GM12864 (cell line): ENCODE measurements at regions not wholly inside any gene's neighbourhood (a gene's known extent, or its start where the extent isn't known, plus 50 kb on each side); places are given as distances from the start of the nearest gene placed in this dataset.

Experiments used
- DNase-seq: peaks from one replicate; pipeline ENCODE4 v3.0.0-alpha.2; 2011; ENCODE audit warnings: low read depth
- H3K4me3 ChIP-seq: 2 replicates; pipeline ENCODE4 v1.5.1; 2011; ENCODE audit warnings: mild to moderate bottlenecking, low read depth, low read length, control low read depth
- TF ChIP-seq, protein P1 (sequence below): IDR thresholded peaks from 2 replicates; pipeline ENCODE4 v1.5.1; 2011; ENCODE audit warnings: low read depth, mild to moderate bottlenecking, moderate library complexity, low read length, control low read depth, inconsistent platforms; ENCODE audit errors: missing control alignments

DNA sequence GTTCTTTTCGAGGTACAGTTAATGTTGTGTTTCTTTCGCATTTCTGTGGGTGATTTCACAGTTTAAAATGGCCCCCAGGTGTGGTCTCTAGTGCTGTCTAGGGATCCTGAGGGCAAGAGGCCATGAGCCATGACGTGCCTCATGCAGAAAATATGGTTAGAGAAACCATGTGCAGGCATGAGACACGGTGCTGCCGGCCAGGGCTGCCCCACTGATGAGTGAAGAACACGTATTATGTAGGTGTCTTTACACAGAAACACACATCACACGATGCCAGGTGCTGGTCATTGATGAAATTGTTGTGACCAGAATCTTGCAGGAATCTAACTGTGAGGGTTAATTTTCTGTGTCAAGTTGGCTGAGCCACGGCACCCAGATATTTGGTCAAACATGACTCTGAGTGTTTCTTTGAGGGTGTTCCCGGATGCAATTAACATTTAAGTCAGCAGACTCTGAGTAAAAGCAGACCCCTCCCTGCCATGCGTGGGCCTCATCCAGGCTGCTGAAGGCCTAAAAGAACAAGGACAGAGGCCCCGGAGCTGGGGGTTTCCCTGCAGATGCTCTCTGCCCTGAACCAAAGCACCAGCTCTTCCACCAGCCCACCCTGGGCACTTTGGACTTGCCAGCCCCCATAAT, 463.0 kb upstream of the MYT1L start:
- no peak for DNase-seq
- TF ChIP-seq, protein P1, sequence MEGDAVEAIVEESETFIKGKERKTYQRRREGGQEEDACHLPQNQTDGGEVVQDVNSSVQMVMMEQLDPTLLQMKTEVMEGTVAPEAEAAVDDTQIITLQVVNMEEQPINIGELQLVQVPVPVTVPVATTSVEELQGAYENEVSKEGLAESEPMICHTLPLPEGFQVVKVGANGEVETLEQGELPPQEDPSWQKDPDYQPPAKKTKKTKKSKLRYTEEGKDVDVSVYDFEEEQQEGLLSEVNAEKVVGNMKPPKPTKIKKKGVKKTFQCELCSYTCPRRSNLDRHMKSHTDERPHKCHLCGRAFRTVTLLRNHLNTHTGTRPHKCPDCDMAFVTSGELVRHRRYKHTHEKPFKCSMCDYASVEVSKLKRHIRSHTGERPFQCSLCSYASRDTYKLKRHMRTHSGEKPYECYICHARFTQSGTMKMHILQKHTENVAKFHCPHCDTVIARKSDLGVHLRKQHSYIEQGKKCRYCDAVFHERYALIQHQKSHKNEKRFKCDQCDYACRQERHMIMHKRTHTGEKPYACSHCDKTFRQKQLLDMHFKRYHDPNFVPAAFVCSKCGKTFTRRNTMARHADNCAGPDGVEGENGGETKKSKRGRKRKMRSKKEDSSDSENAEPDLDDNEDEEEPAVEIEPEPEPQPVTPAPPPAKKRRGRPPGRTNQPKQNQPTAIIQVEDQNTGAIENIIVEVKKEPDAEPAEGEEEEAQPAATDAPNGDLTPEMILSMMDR = no peak

DNA sequence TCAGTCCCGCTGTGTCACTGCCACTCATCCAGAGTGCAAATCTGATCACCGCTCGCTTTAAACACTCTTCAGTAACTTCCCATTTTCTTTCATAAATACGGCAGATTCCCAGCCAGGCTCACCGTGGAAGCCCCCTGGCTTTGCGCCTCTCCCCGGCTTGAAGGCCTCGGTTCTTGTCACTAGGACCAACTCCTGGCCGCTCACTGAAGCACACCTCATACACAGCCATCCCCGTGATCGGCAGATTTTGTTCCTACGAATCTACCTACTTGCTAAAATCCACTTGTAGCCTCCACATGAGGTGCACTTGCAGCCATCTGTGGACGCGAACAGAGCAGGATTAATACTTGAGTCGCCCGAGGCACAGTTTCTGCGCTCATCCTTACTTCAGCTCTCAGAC, 462.4 kb upstream of the MYT1L start:
- TF ChIP-seq, protein P1 = no peak
- no peak overlapping the region for H3K4me3 ChIP-seq

More for the DNA sequence above, 463.0 kb upstream of the MYT1L start:
- no peak overlapping the region for H3K4me3 ChIP-seq

DNA sequence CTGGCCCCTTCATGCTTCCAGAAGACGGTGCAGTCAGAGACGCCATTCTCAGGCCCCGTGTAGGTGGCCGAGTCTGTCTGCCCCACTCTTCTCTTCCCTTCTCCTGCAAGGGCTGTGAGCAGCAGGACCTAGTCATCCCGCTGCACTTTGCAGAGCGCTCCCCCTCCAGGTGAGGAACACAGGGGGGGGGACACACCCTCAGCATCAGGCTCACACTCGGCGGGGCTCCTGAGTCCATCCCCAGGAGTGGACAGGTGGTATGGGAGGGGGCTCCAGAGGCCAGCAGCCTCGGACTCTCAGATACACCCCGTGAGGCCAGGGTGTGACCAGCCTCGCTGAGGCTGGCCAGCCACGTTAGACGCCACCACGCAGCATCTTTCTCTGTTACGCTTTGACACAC, 460.5 kb upstream of the MYT1L start:
- no peak for DNase-seq
- no peak overlapping the region for H3K4me3 ChIP-seq
- TF ChIP-seq, protein P1 = no peak

More for the DNA sequence above, 462.4 kb upstream of the MYT1L start:
- DNase-seq = no peak

- DNase-seq = no peak
- TF ChIP-seq, protein P1 = no peak
- H3K4me3 ChIP-seq = no peak overlapping the region
Measured at GRCh38 chr2:2791031-2791430, 460.0 kb upstream of the MYT1L start.

DNA sequence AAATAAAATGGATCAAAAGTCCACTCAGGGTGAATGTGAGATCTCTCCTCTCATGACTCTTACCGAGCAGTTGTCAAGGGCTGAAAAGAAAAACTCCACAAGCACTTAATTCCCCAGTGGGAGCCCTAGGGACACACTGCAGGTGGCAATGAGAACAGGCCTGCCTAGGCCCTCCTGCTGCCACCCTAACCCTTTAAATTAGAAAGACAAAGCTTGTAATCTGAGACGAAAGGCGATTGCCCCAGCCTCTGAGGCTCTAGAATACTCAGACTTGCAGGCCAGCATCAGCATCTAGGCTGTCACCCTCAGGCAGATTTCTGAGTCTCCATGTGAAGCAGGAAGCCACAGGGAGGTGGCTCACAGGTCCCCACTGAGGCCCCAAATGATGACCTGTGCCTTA, 457.0 kb upstream of the MYT1L start:
- no peak overlapping the region for H3K4me3 ChIP-seq
- no peak for DNase-seq
- TF ChIP-seq, protein P1 = no peak

GRCh38 chr2:2787301-2787907, 456.3 kb upstream of the MYT1L start:
- TF ChIP-seq, protein P1 = no peak
- H3K4me3 ChIP-seq = no peak overlapping the region
- no peak for DNase-seq

DNA sequence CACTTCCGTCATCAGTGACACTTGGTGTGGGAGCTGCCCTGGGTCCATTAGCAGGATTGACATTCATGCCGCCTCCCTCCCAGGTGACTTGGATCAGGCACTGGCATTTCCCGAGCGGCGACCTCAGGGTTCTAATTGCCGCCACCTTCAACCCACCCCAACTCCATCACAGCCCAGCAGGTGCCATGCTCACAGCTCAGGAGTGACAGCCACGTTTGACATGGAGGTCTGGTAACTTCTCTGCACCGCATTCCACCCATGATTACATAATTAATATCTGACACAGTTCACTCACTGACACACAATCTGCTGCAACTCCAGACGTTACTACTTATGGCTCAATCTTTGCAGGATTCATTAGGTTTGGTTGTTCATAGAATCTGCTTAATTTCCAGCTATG, 450.9 kb upstream of the MYT1L start:
- no peak overlapping the region for H3K4me3 ChIP-seq
- TF ChIP-seq, protein P1 = no peak
- DNase-seq = no peak
